ENCODE measurements at regions not wholly inside any gene's neighbourhood (a gene's known extent, or its start where the extent isn't known, plus 50 kb on each side); places are given as distances from the start of the nearest gene placed in this dataset.

- TF ChIP-seq CTCF (IDR thresholded peaks at IDR 0.05; ENCODE audit: poor library complexity) (no peak), EZH2 (IDR thresholded peaks at IDR 0.05; ENCODE audit: borderline replicate concordance) (no peak)
Measured at GRCh38 chr5:162529886-162530285, 462.3 kb downstream of the GABRG2 start.
